ENCODE measurements at regions not wholly inside any gene's neighbourhood (a gene's known extent, or its start where the extent isn't known, plus 50 kb on each side); places are given as distances from the start of the nearest gene placed in this dataset.

DNA sequence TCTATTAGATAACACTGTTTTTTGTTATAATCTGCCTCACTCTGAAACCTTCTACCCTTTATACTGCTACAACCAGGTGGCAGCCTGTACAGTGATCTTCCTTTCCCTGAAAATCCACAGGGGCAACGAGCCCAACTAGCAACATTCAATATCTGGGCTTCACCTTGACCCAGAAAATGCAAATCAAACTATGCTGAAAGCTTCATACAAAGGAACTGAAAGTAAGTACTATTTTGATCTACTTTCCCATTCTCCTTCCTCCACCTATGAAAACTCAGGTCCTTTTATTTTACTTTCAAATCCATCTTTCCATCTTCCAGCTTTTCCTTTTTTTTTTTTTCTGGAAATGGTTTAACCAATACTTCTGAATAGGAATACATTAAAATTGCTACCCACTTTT, 175.8 kb upstream of the CCDC150 start:
- TF ChIP-seq, protein P1, sequence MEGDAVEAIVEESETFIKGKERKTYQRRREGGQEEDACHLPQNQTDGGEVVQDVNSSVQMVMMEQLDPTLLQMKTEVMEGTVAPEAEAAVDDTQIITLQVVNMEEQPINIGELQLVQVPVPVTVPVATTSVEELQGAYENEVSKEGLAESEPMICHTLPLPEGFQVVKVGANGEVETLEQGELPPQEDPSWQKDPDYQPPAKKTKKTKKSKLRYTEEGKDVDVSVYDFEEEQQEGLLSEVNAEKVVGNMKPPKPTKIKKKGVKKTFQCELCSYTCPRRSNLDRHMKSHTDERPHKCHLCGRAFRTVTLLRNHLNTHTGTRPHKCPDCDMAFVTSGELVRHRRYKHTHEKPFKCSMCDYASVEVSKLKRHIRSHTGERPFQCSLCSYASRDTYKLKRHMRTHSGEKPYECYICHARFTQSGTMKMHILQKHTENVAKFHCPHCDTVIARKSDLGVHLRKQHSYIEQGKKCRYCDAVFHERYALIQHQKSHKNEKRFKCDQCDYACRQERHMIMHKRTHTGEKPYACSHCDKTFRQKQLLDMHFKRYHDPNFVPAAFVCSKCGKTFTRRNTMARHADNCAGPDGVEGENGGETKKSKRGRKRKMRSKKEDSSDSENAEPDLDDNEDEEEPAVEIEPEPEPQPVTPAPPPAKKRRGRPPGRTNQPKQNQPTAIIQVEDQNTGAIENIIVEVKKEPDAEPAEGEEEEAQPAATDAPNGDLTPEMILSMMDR (IDR thresholded peaks at IDR 0.05), result no peak
- TF ChIP-seq POLR2A (IDR thresholded peaks at IDR 0.05), result no peak

All from lower leg skin (tissue), 3 donors.